H1 (cell line): ENCODE measurements at regions not wholly inside any gene's neighbourhood (a gene's known extent, or its start where the extent isn't known, plus 50 kb on each side); places are given as distances from the start of the nearest gene placed in this dataset.

Experiments used
- CBX8 ChIP-seq: fragments of 300-800, 300-1000 bp; sonication (generic); IDR thresholded peaks from 2 replicates; pipeline ENCODE4 v1.7.1; 2016; ENCODE audit warnings: low read depth, low read length, borderline replicate concordance
- CHD1 ChIP-seq: IDR thresholded peaks from 2 replicates; pipeline ENCODE4 v1.6.1; 2012; ENCODE audit warnings: low read depth, low read length, improper control_type of control experiment
- CHD2 ChIP-seq: IDR thresholded peaks from 2 replicates; pipeline ENCODE4 v1.6.1; 2012; ENCODE audit warnings: low read length, improper control_type of control experiment
- E2F6 ChIP-seq: IDR thresholded peaks from 2 replicates; pipeline ENCODE4 v1.6.1; 2012; ENCODE audit warnings: inconsistent platforms
- EGR1 ChIP-seq: IDR thresholded peaks from 2 replicates; pipeline ENCODE4 v1.6.1; 2011; ENCODE audit warnings: low read depth, low read length, borderline replicate concordance
- EP300 ChIP-seq, 2 experiments: IDR thresholded peaks; 1 replicate in 1 of 2; 2 replicates in 1 of 2; pipeline ENCODE4 v1.6.1; 2011 to 2012; ENCODE audit warnings: low read depth in 2 of 2, low read length in 2 of 2, mild to moderate bottlenecking in 2 of 2, borderline replicate concordance in 1 of 2, inconsistent platforms in 1 of 2, moderate library complexity in 1 of 2
- GTF2F1 ChIP-seq: IDR thresholded peaks from 2 replicates; pipeline ENCODE4 v1.6.1; 2012; ENCODE audit warnings: low read depth, low read length, improper control_type of control experiment, borderline replicate concordance
- KDM4A ChIP-seq: IDR thresholded peaks from one replicate; pipeline ENCODE4 v1.7.1; 2012; ENCODE audit warnings: low read depth, mild to moderate bottlenecking, moderate library complexity, low read length, inconsistent platforms; ENCODE audit not compliant: severe bottlenecking
- MAFK ChIP-seq: IDR thresholded peaks from 2 replicates; pipeline ENCODE4 v1.6.1; 2012; ENCODE audit warnings: low read depth, mild to moderate bottlenecking, improper control_type of control experiment, low read length
- NANOG ChIP-seq: IDR thresholded peaks from 2 replicates; pipeline ENCODE4 v1.6.1; 2011; ENCODE audit warnings: low read length, low read depth, mild to moderate bottlenecking, inconsistent platforms; ENCODE audit not compliant: insufficient read depth, poor library complexity, severe bottlenecking
- NRF1 ChIP-seq: IDR thresholded peaks from 2 replicates; pipeline ENCODE4 v1.6.1; 2011; ENCODE audit warnings: mild to moderate bottlenecking, low read depth, low read length, improper control_type of control experiment
- PHF8 ChIP-seq: fragments of 200-600 bp; sonication (generic); conservative IDR thresholded peaks from 2 replicates; pipeline ENCODE4 v1.7.1; 2012; ENCODE audit warnings: low read depth, mild to moderate bottlenecking, inconsistent platforms, low read length, moderate library complexity
- POLR2AphosphoS5 ChIP-seq: IDR thresholded peaks from 2 replicates; pipeline ENCODE4 v1.6.1; 2011; ENCODE audit warnings: low read depth, low read length
- POU5F1 ChIP-seq: IDR thresholded peaks from 2 replicates; pipeline ENCODE4 v1.6.1; 2011; ENCODE audit warnings: low read depth, mild to moderate bottlenecking, low read length, moderate library complexity
- RAD21 ChIP-seq, 2 experiments: IDR thresholded peaks in 1 of 2; conservative IDR thresholded peaks in 1 of 2; 2 replicates each; pipeline ENCODE4 v1.6.1; 2011; ENCODE audit warnings: low read depth in 2 of 2, low read length in 2 of 2, improper control_type of control experiment in 1 of 2, inconsistent platforms in 1 of 2, mild to moderate bottlenecking in 1 of 2, moderate library complexity in 1 of 2
- RBBP5 ChIP-seq: IDR thresholded peaks from 2 replicates; pipeline ENCODE4 v1.7.1; 2012; ENCODE audit warnings: low read depth, mild to moderate bottlenecking, inconsistent platforms, low read length, moderate library complexity, borderline replicate concordance
- RNF2 ChIP-seq: fragments of 200-900, 300-1000 bp; sonication (generic); IDR thresholded peaks from 2 replicates; pipeline ENCODE4 v1.7.1; 2016; ENCODE audit warnings: borderline replicate concordance, low read depth, mild to moderate bottlenecking, antibody characterized with exemption, low read length; ENCODE audit not compliant: poor library complexity, severe bottlenecking; ENCODE audit errors: missing control alignments
- SP2 ChIP-seq: IDR thresholded peaks from 2 replicates; pipeline ENCODE4 v1.6.1; 2012; ENCODE audit warnings: mild to moderate bottlenecking, low read length, inconsistent platforms
- SUZ12 ChIP-seq: fragments of 200-600 bp; sonication (generic); IDR thresholded peaks from 2 replicates; pipeline ENCODE4 v1.6.1; 2012; ENCODE audit warnings: mild to moderate bottlenecking, inconsistent platforms, low read length, moderate library complexity, mixed read lengths
- TBP ChIP-seq: IDR thresholded peaks from 2 replicates; pipeline ENCODE4 v1.6.1; 2011; ENCODE audit warnings: low read depth, low read length, improper control_type of control experiment
- TCF12 ChIP-seq: IDR thresholded peaks from 2 replicates; pipeline ENCODE4 v1.6.1; 2011; ENCODE audit warnings: low read depth, mild to moderate bottlenecking, low read length
- YY1 ChIP-seq: IDR thresholded peaks from 2 replicates; pipeline ENCODE4 v1.6.1; 2011; ENCODE audit warnings: low read depth, mild to moderate bottlenecking, low read length
- ZNF274 ChIP-seq: IDR thresholded peaks from 2 replicates; pipeline ENCODE4 v1.7.0; 2012; ENCODE audit warnings: low read length, borderline replicate concordance; ENCODE audit errors: extremely low read depth

- TF ChIP-seq RAD21 (IDR thresholded peaks at IDR 0.05 in 1 of 2, conservative IDR thresholded peaks at IDR 0.05 in 1 of 2; ENCODE audit: low read depth in 2 of 2, low read length in 2 of 2), result no peak; a peak in 1 of 4 replicates
- TF ChIP-seq YY1, result 0 out of 2 replicates have a peak, but pooled peaks have one; percentile 52
- TF ChIP-seq SP2, result no peak
- no peak for TF ChIP-seq TCF12
- no peak for TF ChIP-seq CBX8
- TF ChIP-seq EGR1, result peak; percentile 63; the same call in 1 of the 2 replicates
- TF ChIP-seq RNF2, result no peak
- TF ChIP-seq ZNF274, result no peak
- TF ChIP-seq TBP, result peak; percentile 32; the same call in 1 of the 2 replicates
- no peak for TF ChIP-seq GTF2F1
- no peak for TF ChIP-seq RBBP5
- no peak for TF ChIP-seq NANOG
- no peak for TF ChIP-seq POLR2AphosphoS5
- TF ChIP-seq MAFK, result no peak
- TF ChIP-seq KDM4A, result peak; percentile 97
- 0 out of 2 replicates have a peak, but pooled peaks have one; percentile 9 for TF ChIP-seq E2F6
- TF ChIP-seq SUZ12, result no peak; the same call in 1 of the 2 replicates
- TF ChIP-seq CHD2, result no peak
- peak; percentile 53 for TF ChIP-seq PHF8
- TF ChIP-seq POU5F1, result no peak
- peak; percentile 19; the same call in 1 of the 2 replicates for TF ChIP-seq NRF1
- TF ChIP-seq EP300 (IDR thresholded peaks at IDR 0.05; ENCODE audit: borderline replicate concordance in 1 of 2, low read depth in 2 of 2, low read length in 2 of 2), result no peak
- TF ChIP-seq CHD1, result no peak
Observed at GRCh38 chr3:64445109-64445943, 220.1 kb upstream of the PRICKLE2 start (continued).
